T-helper 2 cell treated with Interferon-gamma antibody and Interleukin-4, amounts not matched to agents 5 μg/mL and 100 μg/mL, for 36 hours (primary cell): ENCODE measurements at regions not wholly inside any gene's neighbourhood (a gene's known extent, or its start where the extent isn't known, plus 50 kb on each side); places are given as distances from the start of the nearest gene placed in this dataset.
"Not testable (repeated sequence)": the region's sequence is repeated elsewhere in the genome, so short reads cannot be mapped to it uniquely, and the experiment has no call there.

Experiments used
- DNase-seq: peaks from one replicate; pipeline ENCODE4 v3.0.0; 2021; ENCODE audit warnings: low spot score
- H3K27ac Mint-ChIP-seq: one replicate; pipeline ENCODE4 v1.8.0; 2021; ENCODE audit warnings: mild to moderate bottlenecking, mixed read lengths
- H3K27me3 Mint-ChIP-seq: one replicate; pipeline ENCODE4 v1.8.0; 2021; ENCODE audit warnings: low read depth, mixed read lengths
- H3K36me3 Mint-ChIP-seq: one replicate; pipeline ENCODE4 v1.8.0; 2021; ENCODE audit warnings: low read depth, mixed read lengths
- H3K4me1 Mint-ChIP-seq: one replicate; pipeline ENCODE4 v1.8.0; 2021; ENCODE audit warnings: low read depth, mixed read lengths
- H3K4me3 Mint-ChIP-seq: one replicate; pipeline ENCODE4 v1.8.0; 2022; ENCODE audit warnings: mild to moderate bottlenecking, moderate library complexity, mixed read lengths
- H3K9me3 Mint-ChIP-seq: one replicate; pipeline ENCODE4 v1.8.0; 2021; ENCODE audit warnings: mixed read lengths

DNA sequence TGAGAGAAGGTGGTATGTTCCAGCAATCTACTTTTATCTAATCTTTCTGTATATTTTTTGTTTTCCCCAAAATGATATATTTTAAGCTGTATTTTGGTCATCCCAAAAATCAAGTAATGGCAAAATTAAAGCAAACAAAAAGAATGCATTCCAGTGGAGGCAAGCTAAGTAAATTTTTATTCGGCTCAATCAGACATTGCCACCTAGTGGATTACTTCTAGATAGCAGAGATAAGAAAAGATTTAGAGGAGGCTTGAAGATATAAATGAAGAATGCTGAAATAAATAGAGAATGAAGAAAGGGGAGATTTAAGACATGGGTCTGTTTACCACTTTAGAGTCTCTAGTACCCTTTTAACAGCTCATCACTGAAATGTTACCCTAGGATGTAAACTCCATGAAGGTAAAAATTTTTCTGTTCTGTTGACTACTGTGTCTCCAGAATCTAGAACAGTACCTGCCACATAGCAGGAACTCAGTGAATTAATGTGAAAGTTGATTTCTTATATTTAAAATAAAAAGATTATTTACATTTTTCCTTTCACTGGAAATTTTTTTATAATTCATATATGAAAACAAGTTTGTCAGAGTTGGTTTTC lies 110.9 kb upstream of the ANK2 start:
- no peak overlapping the region for H3K4me3 Mint-ChIP-seq

DNA sequence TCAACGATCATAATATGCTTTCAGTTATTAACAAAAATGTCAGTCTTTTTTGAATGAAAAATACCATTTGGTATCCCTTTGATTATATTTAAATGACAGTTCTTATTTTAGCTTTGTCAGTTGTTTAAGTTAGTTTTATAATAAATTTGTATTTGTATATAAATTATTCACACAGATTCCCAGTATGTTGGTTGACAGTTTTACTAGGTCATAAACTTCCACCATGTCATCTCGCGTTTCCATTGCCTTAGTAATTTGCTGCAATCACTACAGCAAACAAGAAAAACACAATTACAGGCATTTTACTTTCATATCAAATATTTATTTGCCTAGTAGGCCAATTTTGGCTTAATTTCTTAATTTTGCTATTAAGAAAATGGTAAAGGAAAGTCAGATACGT lies 109.6 kb upstream of the ANK2 start:
- Mint-ChIP-seq H3K4me3 (no peak overlapping the region), H3K27ac (no peak overlapping the region), H3K9me3 (no peaks in the 10 kb centered on the region), H3K27me3 (peaks cover 4% of the 10 kb centered on the region), H3K36me3 (no peaks in the 10 kb centered on the region), H3K4me1 (no peaks in the 10 kb centered on the region)
- no peak for DNase-seq

More for the DNA sequence above, 110.9 kb upstream of the ANK2 start:
- DNase-seq, result no peak
- Mint-ChIP-seq H3K4me1 (no peaks in the 10 kb centered on the region), H3K27ac (no peak overlapping the region), H3K9me3 (no peaks in the 10 kb centered on the region), H3K27me3 (no peaks in the 10 kb centered on the region), H3K36me3 (no peaks in the 10 kb centered on the region)

- no peak for DNase-seq
- Mint-ChIP-seq H3K36me3 (no peaks in the 10 kb centered on the region), H3K4me1 (no peaks in the 10 kb centered on the region), H3K27ac (no peak overlapping the region), H3K27me3 (peaks cover 4% of the 10 kb centered on the region), H3K9me3 (no peaks in the 10 kb centered on the region), H3K4me3 (no peak overlapping the region)
Measured at GRCh38 chr4:112940336-112940735, 109.1 kb upstream of the ANK2 start.

- Mint-ChIP-seq H3K9me3 (no peaks in the 10 kb centered on the region), H3K36me3 (no peaks in the 10 kb centered on the region), H3K4me1 (no peaks in the 10 kb centered on the region), H3K27ac (no peak overlapping the region), H3K4me3 (no peak overlapping the region), H3K27me3 (peaks cover 4% of the 10 kb centered on the region)
- DNase-seq, result no peak
Measured at GRCh38 chr4:112942077-112942476, 107.4 kb upstream of the ANK2 start.

DNA sequence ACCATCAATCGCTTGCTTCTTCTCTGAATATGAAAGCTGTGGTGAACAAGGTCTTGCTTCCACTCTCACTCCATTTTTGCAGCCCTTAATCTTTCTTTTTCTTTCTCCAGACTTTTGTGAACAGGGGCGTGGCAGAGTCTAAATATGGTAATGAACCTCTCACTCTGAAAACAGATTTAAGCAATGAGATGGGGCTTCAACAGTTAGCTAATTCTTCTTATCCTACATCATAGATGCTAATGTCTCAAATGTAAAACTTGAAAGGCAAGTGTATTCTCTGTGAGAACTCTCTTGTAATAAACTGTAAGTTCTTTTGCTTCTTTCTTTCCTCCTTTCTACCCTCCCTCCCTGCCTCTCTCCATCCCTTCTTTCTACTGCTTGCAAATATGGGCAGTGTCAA lies 106.5 kb upstream of the ANK2 start:
- Mint-ChIP-seq H3K27me3 (peaks cover 6% of the 10 kb centered on the region), H3K36me3 (no peaks in the 10 kb centered on the region), H3K27ac (no peak overlapping the region), H3K4me3 (no peak overlapping the region), H3K4me1 (no peaks in the 10 kb centered on the region), H3K9me3 (no peaks in the 10 kb centered on the region)
- DNase-seq, result no peak

DNA sequence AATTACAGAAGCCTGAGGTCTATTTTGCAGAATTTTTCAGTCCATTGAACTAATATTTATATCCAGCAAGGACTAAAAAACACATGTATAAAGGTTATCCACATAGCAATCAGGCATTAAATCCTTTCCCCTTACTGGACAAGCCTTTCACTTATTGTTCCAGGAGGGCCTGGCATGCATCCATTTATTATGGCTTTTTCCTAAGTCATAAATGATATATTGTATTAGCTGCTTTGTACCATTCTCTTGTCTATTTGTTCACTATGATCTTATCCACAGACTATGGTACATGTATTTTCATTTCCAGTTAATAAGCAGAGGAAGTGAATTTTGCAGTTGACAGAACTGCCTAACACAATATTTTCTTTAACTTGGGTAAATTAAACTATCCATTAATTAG lies 105.4 kb upstream of the ANK2 start:
- Mint-ChIP-seq H3K9me3 (no peaks in the 10 kb centered on the region), H3K27ac (no peak overlapping the region), H3K4me1 (no peaks in the 10 kb centered on the region), H3K4me3 (no peak overlapping the region), H3K36me3 (no peaks in the 10 kb centered on the region), H3K27me3 (peaks cover 7% of the 10 kb centered on the region)
- DNase-seq, result no peak

DNA sequence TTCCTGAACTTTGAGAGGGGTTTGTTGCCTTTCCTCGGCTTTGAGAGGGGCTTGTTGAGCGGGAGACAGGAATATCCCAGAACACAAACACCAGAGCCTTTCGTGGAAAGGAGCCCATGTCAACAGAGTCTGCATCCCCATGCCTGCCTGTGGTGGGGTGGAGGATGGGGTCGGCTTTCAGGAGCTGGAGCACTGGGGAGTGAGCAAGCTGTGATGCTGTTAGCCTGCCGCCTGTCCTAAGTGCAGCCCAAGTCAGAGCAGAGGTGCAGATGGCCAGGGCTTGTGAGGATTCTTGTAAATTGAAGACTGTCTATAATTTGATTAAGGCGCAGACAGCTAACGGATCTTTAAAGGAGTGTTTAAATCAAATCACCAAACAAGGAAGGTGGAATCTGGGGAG lies 103.3 kb upstream of the ANK2 start:
- Mint-ChIP-seq H3K4me3 (no peak overlapping the region), H3K9me3 (no peaks in the 10 kb centered on the region), H3K36me3 (no peaks in the 10 kb centered on the region), H3K27ac (no peak overlapping the region), H3K4me1 (no peaks in the 10 kb centered on the region), H3K27me3 (peaks cover 7% of the 10 kb centered on the region)
- no peak for DNase-seq

DNA sequence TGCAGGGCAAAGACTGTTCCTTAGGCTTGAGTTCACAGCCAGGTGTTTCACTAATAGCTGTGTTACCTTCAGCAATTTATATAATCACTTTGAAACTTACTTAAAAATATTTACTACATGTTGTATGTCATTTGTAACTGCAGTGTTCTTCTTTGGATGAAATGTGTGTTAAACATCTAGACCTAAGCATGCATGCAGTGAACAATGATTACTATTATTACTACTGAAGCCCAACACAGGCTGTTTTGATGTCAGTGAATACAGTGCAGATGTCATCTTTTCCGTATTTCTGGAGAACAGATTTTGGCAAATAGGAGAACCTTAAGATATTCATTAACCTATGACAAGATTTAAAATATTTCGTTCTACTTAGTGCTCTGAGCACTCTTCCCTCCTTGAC lies 101.8 kb upstream of the ANK2 start:
- DNase-seq, result no peak
- Mint-ChIP-seq H3K9me3 (no peaks in the 10 kb centered on the region), H3K4me1 (no peaks in the 10 kb centered on the region), H3K36me3 (no peaks in the 10 kb centered on the region), H3K27ac (no peak overlapping the region), H3K4me3 (no peak overlapping the region), H3K27me3 (peaks cover 9% of the 10 kb centered on the region)

DNA sequence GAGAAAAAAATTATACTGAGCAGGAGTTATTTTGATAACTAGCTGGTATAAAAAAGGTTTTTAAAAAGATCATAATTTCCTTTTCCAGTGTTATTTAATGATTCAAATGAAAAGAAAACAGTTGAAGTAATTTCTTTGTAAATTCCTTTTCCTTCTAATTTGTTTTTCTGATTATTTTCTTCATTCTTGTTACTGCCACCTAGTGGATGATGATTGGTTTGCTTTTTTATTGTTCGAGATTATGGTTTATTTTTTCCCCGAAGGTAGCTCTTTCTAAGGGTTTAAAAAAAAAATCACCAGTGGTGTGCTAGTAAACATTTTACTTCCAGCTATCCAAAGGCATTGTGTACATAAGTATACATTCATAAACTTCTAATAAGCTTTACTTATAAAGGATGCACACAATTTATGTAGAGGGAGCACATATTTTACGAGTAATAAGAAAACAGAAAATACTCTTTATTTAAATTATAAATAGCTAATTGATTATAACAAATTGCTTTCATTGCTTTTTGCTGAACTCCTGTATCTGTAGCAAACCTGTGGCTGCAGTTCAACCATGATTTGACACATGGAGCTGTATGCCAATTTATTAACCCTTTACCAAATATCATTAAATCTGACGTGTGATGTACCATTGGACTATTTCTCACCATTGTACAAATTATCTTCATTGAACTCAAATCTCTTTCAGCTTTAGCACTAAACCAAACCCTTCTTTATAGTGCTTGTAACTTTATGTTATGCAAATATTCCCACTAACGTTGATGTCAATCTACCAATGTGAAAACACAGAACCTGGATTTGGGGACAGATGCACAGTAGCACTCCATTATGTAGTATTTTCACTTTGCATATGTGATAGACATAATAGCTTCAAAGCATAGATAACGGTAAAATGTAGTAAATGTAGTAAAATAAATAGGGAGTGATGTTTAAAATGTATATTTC lies 97.8 kb upstream of the ANK2 start:
- peaks cover 6% of the 10 kb centered on the region for H3K27me3 Mint-ChIP-seq
- no peaks in the 10 kb centered on the region for H3K9me3 Mint-ChIP-seq
- no peak overlapping the region for H3K4me3 Mint-ChIP-seq
- no peak for DNase-seq
- H3K4me1 Mint-ChIP-seq, result no peaks in the 10 kb centered on the region
- no peak overlapping the region for H3K27ac Mint-ChIP-seq
- H3K36me3 Mint-ChIP-seq, result no peaks in the 10 kb centered on the region

GRCh38 chr4:112952313-112952700 lies 97.1 kb upstream of the ANK2 start:
- no peaks in the 10 kb centered on the region for H3K36me3 Mint-ChIP-seq

GRCh38 chr4:112953262-112953661 lies 96.2 kb upstream of the ANK2 start:
- H3K9me3 Mint-ChIP-seq, result no peaks in the 10 kb centered on the region
- DNase-seq, result no peak
- H3K4me1 Mint-ChIP-seq, result no peaks in the 10 kb centered on the region
- no peak overlapping the region for H3K27ac Mint-ChIP-seq
- peaks cover 3% of the 10 kb centered on the region for H3K27me3 Mint-ChIP-seq
- H3K4me3 Mint-ChIP-seq, result no peak overlapping the region
- H3K36me3 Mint-ChIP-seq, result no peaks in the 10 kb centered on the region

More at GRCh38 chr4:112952313-112952700, 97.1 kb upstream of the ANK2 start:
- no peaks in the 10 kb centered on the region for H3K9me3 Mint-ChIP-seq
- H3K27me3 Mint-ChIP-seq, result peaks cover 6% of the 10 kb centered on the region
- H3K4me3 Mint-ChIP-seq, result no peak overlapping the region
- H3K27ac Mint-ChIP-seq, result no peak overlapping the region
- no peak for DNase-seq
- H3K4me1 Mint-ChIP-seq, result no peaks in the 10 kb centered on the region

DNA sequence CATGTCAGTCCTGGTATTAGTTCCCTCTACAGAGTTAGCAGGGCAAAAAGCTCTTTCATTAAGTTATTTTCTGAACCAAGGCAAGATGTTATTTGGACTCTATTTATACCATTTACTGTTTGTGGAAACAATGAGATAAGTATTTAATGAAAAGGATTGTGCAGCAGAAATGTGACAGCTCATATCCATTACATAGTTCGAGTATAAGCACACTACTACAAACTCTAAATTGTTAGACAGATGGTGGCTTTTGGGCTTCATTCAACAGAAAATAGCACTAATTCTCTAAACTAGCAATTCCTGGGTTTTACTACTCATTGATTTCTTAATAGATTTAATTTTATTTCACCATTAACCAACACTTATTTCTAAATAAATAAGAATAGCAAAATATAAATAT lies 95.2 kb upstream of the ANK2 start:
- no peaks in the 10 kb centered on the region for H3K36me3 Mint-ChIP-seq
- H3K27ac Mint-ChIP-seq, result no peak overlapping the region
- no peaks in the 10 kb centered on the region for H3K4me1 Mint-ChIP-seq
- H3K4me3 Mint-ChIP-seq, result no peak overlapping the region
- DNase-seq, result no peak
- H3K27me3 Mint-ChIP-seq, result peaks cover 3% of the 10 kb centered on the region
- no peaks in the 10 kb centered on the region for H3K9me3 Mint-ChIP-seq

- no peaks in the 10 kb centered on the region for H3K36me3 Mint-ChIP-seq
- DNase-seq, result no peak
- H3K4me1 Mint-ChIP-seq, result no peaks in the 10 kb centered on the region
- H3K9me3 Mint-ChIP-seq, result no peaks in the 10 kb centered on the region
- H3K4me3 Mint-ChIP-seq, result no peak overlapping the region
- no peak overlapping the region for H3K27ac Mint-ChIP-seq
- peaks cover 3% of the 10 kb centered on the region for H3K27me3 Mint-ChIP-seq
Measured at GRCh38 chr4:112956484-112956896, 93.0 kb upstream of the ANK2 start.

DNA sequence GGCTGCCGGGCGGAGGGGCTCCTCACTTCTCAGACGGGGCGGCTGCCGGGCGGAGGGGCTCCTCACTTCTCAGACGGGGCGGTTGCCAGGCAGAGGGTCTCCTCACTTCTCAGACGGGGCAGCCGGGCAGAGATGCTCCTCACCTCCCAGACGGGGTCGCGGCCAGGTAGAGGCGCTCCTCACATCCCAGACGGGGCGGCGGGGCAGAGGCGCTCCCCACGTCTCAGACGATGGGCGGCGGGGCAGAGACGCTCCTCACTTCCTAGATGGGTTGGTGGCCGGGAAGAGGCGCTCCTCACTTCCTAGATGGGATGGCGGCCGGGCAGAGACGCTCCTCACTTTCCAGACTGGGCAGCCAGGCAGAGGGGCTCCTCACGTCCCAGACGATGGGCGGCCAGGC lies 91.7 kb upstream of the ANK2 start:
- H3K27me3 Mint-ChIP-seq, DNase-seq, H3K36me3 Mint-ChIP-seq, H3K4me3 Mint-ChIP-seq, H3K4me1 Mint-ChIP-seq, H3K9me3 Mint-ChIP-seq, H3K27ac Mint-ChIP-seq: not testable (repeated sequence)
